RWPE1 (cell line): ENCODE measurements at regions not wholly inside any gene's neighbourhood (a gene's known extent, or its start where the extent isn't known, plus 50 kb on each side); places are given as distances from the start of the nearest gene placed in this dataset.
"Not testable (repeated sequence)": the region's sequence is repeated elsewhere in the genome, so short reads cannot be mapped to it uniquely, and the experiment has no call there.

Experiments
- CTCF ChIA-PET: fragments of 350-600 bp; sonication (Branson Sonifier 250); formaldehyde crosslinking; extraction: SDS; loops from one replicate; lab custom pipeline; 2021; lab: Yijun Ruan, JAX
- POLR2A ChIA-PET: fragments of 400-600 bp; formaldehyde crosslinking; extraction: SDS; loops from one replicate; lab custom pipeline; 2020; ENCODE audit warnings: antibody characterized with exemption; ENCODE audit not compliant: low non-redundant PET; lab: Yijun Ruan, JAX
- DNase-seq: peaks from one replicate; pipeline ENCODE4 v3.0.0; 2012; ENCODE audit warnings: low spot score
- H3K27ac ChIP-seq: fragments of 450-650 bp; 2 replicates; pipeline ENCODE4 v1.5.1; 2017
- TF ChIP-seq, protein P1 (sequence below): fragments of 450-650 bp; conservative IDR thresholded peaks from 2 replicates; pipeline ENCODE4 v1.5.1; 2017; ENCODE audit warnings: low read depth, mild to moderate bottlenecking

DNA sequence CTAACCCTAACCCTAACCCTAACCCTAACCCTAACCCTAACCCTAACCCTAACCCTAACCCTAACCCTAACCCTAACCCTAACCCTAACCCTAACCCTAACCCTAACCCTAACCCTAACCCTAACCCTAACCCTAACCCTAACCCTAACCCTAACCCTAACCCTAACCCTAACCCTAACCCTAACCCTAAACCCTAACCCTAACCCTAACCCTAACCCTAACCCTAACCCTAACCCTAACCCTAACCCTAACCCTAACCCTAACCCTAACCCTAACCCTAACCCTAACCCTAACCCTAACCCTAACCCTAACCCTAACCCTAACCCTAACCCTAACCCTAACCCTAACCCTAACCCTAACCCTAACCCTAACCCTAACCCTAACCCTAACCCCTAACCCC is 80.6 kb upstream of the PLEKHG4B start:
- CTCF ChIA-PET, H3K27ac ChIP-seq, DNase-seq, POLR2A ChIA-PET: not testable (repeated sequence)

DNA sequence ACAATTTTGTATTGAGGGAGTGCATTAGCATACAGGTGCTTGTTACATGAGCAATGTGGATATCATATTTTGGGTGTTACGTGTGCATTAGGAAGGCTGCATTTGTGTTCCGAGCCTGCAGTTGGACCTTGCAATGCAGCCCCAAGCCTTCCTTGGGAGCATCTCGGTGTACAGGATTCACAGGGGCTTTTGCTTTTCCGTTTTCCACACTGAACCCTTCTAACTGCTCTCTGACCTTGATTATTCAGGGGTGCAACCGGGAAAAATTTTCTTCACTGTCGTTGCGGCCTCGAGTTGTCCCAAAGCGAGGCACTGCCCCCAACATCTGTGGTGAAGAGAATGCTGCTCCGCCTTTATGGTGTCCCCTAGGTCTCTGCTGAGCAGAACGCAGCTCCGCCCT is 80.1 kb upstream of the PLEKHG4B start:
- CTCF ChIA-PET, result no interaction called here
- POLR2A ChIA-PET, result no interaction called here
- H3K27ac ChIP-seq, result no peak overlapping the region
- DNase-seq, result no peak
- TF ChIP-seq, protein P1, sequence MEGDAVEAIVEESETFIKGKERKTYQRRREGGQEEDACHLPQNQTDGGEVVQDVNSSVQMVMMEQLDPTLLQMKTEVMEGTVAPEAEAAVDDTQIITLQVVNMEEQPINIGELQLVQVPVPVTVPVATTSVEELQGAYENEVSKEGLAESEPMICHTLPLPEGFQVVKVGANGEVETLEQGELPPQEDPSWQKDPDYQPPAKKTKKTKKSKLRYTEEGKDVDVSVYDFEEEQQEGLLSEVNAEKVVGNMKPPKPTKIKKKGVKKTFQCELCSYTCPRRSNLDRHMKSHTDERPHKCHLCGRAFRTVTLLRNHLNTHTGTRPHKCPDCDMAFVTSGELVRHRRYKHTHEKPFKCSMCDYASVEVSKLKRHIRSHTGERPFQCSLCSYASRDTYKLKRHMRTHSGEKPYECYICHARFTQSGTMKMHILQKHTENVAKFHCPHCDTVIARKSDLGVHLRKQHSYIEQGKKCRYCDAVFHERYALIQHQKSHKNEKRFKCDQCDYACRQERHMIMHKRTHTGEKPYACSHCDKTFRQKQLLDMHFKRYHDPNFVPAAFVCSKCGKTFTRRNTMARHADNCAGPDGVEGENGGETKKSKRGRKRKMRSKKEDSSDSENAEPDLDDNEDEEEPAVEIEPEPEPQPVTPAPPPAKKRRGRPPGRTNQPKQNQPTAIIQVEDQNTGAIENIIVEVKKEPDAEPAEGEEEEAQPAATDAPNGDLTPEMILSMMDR, result no peak

DNA sequence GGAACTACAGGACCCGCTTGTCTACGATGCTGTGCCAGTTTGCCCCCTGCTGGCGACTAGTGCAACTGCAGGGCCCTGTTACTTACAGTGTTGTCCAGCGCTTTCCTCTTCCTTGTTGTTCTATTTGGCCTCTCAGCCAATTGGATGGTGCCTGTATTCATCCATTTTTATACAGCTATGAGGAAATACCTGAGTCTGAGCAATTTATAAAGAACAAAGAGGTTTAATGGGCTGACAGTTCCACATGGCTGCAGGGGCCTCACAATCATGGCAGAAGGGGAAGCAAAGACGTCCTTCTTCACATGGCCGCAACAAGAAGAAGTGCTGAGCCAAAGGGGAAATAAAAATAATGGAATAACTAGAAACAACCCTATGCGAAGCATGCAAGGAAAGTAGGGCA is 78.7 kb upstream of the PLEKHG4B start:
- POLR2A ChIA-PET, result no interaction called here
- no peak overlapping the region for H3K27ac ChIP-seq
- no peak for DNase-seq
- CTCF ChIA-PET, result interaction anchor here (0.7 kb wide), 1 partner anchor 440 kb away, joined by 3 read pairs; no protein-coding TSS in a partner anchor
- TF ChIP-seq, protein P1, result no peak

DNA sequence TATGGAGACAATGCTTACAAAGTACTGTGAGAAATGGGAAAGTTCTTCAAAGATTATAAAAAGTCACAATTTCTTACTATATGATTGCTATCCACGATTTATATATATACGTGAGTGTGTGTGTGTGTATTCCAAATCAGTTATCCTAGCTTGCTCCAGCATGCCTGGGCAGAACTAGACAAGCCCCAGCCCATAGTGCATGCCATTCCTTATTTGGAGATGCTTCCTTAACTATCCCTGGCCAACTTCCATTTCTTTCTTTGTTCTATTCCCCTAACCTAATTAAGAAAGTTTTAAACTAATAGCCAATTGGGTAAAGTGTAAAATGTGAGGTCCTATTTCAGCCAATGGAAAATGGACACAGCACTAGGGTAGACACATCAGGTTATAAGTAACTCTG is 77.3 kb upstream of the PLEKHG4B start:
- POLR2A ChIA-PET, DNase-seq, CTCF ChIA-PET, H3K27ac ChIP-seq: not testable (repeated sequence)

DNA sequence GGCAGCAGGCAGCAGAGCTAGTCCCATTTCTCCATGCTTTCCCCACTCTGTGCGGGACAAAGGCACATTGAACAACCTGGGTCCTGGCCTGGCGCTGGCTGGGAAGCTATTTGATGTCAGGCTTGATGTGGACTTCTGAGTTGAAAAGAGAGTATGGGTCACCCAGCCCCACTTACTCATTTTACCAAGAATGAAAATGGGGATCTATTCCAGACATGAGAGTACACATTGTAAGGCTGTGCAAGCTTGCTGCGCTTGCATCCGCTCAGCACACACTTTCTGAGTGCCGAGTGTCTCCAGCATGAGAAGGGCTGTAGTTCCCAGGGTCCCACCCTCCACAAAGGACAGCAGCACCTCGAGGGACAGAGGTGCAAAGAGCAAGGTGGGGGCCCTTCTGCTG is 71.7 kb upstream of the PLEKHG4B start:
- H3K27ac ChIP-seq, CTCF ChIA-PET, DNase-seq, POLR2A ChIA-PET: not testable (repeated sequence)

DNA sequence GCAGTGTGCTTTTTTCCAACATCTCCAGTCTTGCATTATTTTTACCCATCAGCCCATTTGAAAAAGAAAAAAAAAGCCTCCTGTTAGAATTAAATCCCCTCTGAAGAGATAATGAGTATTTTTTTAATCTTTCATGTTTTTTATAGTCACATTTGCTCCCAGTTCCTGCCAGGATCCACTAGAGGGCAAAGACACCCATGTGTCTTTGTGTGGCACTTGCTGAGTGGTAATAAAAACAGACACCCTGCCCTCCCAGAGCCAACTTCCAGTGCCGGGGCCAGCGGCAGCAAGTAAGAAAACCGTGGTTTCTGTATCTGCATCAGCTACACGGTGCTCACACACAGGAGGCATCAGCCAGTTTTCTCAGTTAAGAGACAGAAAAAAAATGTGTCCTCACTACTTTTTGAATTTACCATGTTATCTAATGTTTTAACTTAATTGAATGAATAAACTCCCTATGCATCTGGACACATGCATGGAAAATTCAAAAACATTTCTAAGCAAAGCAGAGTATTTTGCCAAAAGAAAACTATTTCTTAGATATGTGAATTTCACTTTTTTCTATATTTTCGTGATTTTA is 70.2 kb upstream of the PLEKHG4B start:
- TF ChIP-seq, protein P1, result peak; percentile 38
- no peak overlapping the region for H3K27ac ChIP-seq
- CTCF ChIA-PET, result interaction anchor here (0.6 kb wide), 1 partner anchor 12 kb away, joined by 3 read pairs; no protein-coding TSS in a partner anchor
- POLR2A ChIA-PET, result no interaction called here
- peak; percentile 24 for DNase-seq

DNA sequence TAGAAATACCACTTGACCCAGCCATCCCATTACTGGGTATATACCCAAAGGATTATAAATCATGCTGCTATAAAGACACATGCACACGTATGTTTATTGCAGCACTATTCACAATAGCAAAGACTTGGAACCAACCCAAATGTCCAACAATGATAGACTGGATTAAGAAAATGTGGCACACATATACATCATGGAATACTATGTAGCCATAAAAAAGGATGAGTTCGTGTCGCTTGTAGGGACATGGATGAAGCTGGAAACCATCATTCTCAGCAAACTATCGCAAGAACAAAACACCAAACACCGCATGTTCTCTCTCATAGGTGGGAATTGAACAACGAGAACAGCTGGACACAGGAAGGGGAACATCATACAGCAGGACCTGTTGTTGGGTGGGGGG is 68.1 kb upstream of the PLEKHG4B start:
- POLR2A ChIA-PET, CTCF ChIA-PET, DNase-seq: not testable (repeated sequence)

DNA sequence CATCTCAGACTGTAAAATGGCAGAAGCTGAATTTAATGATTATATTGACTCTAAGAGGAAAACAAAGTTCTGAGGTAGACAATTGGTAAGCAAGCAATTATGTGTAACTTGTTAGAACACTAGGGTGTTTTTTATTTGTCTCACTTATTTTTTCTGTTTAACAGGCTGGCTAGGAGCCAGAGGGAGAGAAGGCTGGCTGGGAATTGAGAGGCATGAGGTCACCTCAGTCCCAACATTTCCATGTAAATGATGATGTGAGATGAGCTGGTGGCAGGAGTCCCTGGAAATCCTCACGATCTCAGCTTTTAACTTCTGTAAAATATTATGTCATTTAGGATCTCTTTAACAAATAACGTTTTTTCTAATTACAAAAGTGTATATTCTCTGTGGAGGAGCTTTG is 66.9 kb upstream of the PLEKHG4B start:
- H3K27ac ChIP-seq, DNase-seq, POLR2A ChIA-PET, CTCF ChIA-PET: not testable (repeated sequence)

More for the DNA sequence above, 68.1 kb upstream of the PLEKHG4B start:
- not testable (repeated sequence) for H3K27ac ChIP-seq

DNA sequence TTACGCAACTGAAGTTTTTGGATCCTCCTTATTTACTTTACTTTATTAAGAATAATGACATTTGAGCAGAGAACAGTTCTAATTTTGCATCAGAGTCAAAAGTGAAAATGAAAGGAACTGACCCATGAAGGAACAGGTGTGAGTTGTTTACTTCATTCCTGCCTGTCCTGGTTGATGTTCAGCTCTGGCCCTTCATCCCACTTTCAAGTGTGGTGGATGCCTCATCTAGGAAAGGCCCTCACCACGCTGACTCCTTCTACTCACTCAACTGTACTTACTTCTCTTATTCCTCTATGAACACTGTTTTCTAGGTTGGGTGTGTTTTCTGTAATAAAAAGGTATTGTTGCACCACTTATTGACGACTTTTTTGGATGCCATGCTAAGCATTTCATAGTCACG is 61.8 kb upstream of the PLEKHG4B start:
- TF ChIP-seq, protein P1, result no peak
- ChIA-PET POLR2A (no interaction called here), CTCF (interaction anchor here (0.7 kb wide), 1 partner anchor 159 kb away, joined by 3 read pairs; no protein-coding TSS in a partner anchor)
- no peak for DNase-seq
- H3K27ac ChIP-seq, result no peak overlapping the region

DNA sequence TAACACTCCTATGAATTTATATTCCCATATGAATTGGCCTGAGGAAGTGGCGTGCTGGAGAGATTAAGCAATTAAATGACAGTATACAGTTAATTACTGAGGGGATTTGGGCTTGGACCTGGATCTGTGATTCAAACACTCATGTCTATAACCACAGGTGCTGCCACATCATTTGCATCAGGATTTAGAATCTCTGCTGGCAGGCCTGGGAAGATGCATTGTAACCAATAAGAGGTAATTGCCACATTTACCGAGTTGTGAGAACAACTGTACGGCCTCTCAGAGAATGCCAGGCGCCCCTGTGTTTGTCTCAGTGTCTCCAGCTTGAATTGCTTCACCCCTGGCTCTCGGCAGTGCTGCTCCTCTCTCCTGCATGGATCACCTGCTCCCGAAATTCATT is 61.4 kb upstream of the PLEKHG4B start:
- CTCF ChIA-PET, result interaction anchor here (0.7 kb wide), 2 partner anchors 158 to 401 kb away, joined by 3 to 4 read pairs; no protein-coding TSS in a partner anchor
- H3K27ac ChIP-seq, POLR2A ChIA-PET, DNase-seq: not testable (repeated sequence)
